ENCODE measurements at regions not wholly inside any gene's neighbourhood (a gene's known extent, or its start where the extent isn't known, plus 50 kb on each side); places are given as distances from the start of the nearest gene placed in this dataset.

DNA sequence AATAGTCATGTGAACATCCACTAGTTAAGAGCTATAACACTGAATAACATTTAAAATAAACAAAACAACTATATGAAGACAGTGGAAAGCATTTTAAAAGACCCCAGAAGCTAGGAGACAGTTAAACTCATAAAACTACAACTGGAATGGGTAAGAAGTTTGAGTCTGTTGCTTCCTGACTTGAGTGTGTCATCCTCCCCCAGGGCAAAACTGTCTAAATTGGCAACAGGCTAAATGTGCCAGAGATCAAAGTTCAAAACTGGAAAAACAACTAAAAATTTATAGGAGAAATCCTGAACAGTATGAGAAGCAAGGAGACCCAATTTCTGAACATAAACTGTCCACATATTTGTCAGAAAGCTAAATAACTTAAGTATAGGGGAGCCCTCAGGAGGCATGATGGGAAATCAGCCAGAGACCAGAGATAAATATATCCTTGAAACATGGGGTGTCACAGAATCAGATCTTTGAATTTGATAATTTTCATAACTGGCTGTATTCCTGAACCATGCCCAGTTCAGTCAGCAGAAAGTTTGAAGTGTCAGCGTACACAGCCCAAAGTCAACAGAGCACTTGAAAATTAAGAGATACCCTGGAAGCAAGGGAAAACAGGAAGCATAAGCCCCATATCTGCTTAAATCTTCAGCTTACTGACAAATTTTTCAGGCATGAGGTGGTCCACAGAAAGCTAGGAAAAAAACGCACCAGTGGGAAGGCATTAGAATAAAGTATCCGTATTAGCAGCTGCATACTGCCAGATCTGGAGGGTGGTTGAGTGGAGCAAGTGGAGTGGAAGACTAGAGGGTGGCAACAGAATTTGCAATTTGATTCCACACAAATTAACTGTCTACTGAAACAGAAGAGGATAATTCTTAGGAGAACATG is 516.1 kb upstream of the MAN1A1 start:
- Histone ChIP-seq H3K4me1 (ENCODE audit: control insufficient read depth, extremely low read depth, insufficient read depth, low read length) (no peaks in the 10 kb centered on the region), H3K4me3 (replicated peaks in 1 of 4; ENCODE audit: control extremely low read depth in 1 of 4, insufficient read depth in 1 of 4, low read depth in 3 of 4, low read length in 4 of 4) (no peak overlapping the region), H2AFZ (ENCODE audit: low read length) (no peak overlapping the region), H3K9me3 (ENCODE audit: control insufficient read depth, insufficient read depth, low read depth, low read length) (no peaks in the 10 kb centered on the region), H3K27ac (ENCODE audit: insufficient read depth, low read length) (no peak overlapping the region), H3K27me3 (ENCODE audit: control insufficient read depth, insufficient read depth, low read length) (no peaks in the 10 kb centered on the region), H3K9ac (ENCODE audit: insufficient read depth, low read length) (no peak overlapping the region), H3K36me3 (ENCODE audit: control insufficient read depth, insufficient read depth, low read length) (no peaks in the 10 kb centered on the region), H4K20me1 (ENCODE audit: control insufficient read depth, extremely low read depth, insufficient read depth, low read length) (no peaks in the 10 kb centered on the region), H3K4me2 (ENCODE audit: extremely low read depth, insufficient read depth, low read length) (no peak overlapping the region), H3K79me2 (ENCODE audit: control insufficient read depth, insufficient read depth, low read length) (no peaks in the 10 kb centered on the region)
- TF ChIP-seq, protein P1, sequence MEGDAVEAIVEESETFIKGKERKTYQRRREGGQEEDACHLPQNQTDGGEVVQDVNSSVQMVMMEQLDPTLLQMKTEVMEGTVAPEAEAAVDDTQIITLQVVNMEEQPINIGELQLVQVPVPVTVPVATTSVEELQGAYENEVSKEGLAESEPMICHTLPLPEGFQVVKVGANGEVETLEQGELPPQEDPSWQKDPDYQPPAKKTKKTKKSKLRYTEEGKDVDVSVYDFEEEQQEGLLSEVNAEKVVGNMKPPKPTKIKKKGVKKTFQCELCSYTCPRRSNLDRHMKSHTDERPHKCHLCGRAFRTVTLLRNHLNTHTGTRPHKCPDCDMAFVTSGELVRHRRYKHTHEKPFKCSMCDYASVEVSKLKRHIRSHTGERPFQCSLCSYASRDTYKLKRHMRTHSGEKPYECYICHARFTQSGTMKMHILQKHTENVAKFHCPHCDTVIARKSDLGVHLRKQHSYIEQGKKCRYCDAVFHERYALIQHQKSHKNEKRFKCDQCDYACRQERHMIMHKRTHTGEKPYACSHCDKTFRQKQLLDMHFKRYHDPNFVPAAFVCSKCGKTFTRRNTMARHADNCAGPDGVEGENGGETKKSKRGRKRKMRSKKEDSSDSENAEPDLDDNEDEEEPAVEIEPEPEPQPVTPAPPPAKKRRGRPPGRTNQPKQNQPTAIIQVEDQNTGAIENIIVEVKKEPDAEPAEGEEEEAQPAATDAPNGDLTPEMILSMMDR (conservative IDR thresholded peaks at IDR 0.05 in 1 of 2, IDR thresholded peaks at IDR 0.05 in 1 of 2; ENCODE audit: low read depth in 1 of 2, low read length in 2 of 2) = no peak
- no peak for TF ChIP-seq EZH2 (IDR thresholded peaks at IDR 0.05; ENCODE audit: low read length, missing control alignments)
- no peak for DNase-seq (ENCODE audit: low read depth in 2 of 2)

GRCh38 chr6:119862719-119863118 is 513.2 kb upstream of the MAN1A1 start:
- Histone ChIP-seq H2AFZ (ENCODE audit: low read length) (no peak overlapping the region), H3K4me2 (ENCODE audit: extremely low read depth, insufficient read depth, low read length) (no peak overlapping the region), H3K27me3 (ENCODE audit: control insufficient read depth, insufficient read depth, low read length) (no peaks in the 10 kb centered on the region), H3K36me3 (ENCODE audit: control insufficient read depth, insufficient read depth, low read length) (no peaks in the 10 kb centered on the region), H3K79me2 (ENCODE audit: control insufficient read depth, insufficient read depth, low read length) (no peaks in the 10 kb centered on the region), H3K4me1 (ENCODE audit: control insufficient read depth, extremely low read depth, insufficient read depth, low read length) (no peaks in the 10 kb centered on the region), H4K20me1 (ENCODE audit: control insufficient read depth, extremely low read depth, insufficient read depth, low read length) (no peaks in the 10 kb centered on the region), H3K9ac (ENCODE audit: insufficient read depth, low read length) (no peak overlapping the region), H3K9me3 (ENCODE audit: control insufficient read depth, insufficient read depth, low read depth, low read length) (no peaks in the 10 kb centered on the region), H3K27ac (ENCODE audit: insufficient read depth, low read length) (no peak overlapping the region), H3K4me3 (replicated peaks in 1 of 4; ENCODE audit: control extremely low read depth in 1 of 4, insufficient read depth in 1 of 4, low read depth in 3 of 4, low read length in 4 of 4) (no peak overlapping the region)
- DNase-seq (ENCODE audit: low read depth in 2 of 2) = no peak
- TF ChIP-seq, protein P1 (conservative IDR thresholded peaks at IDR 0.05 in 1 of 2, IDR thresholded peaks at IDR 0.05 in 1 of 2; ENCODE audit: low read depth in 1 of 2, low read length in 2 of 2) = no peak
- no peak for TF ChIP-seq EZH2 (IDR thresholded peaks at IDR 0.05; ENCODE audit: low read length, missing control alignments)

- no peaks in the 10 kb centered on the region for H3K4me1 ChIP-seq (ENCODE audit: control insufficient read depth, extremely low read depth, insufficient read depth, low read length)
- H3K36me3 ChIP-seq (ENCODE audit: control insufficient read depth, insufficient read depth, low read length) = no peaks in the 10 kb centered on the region
- H3K9ac ChIP-seq (ENCODE audit: insufficient read depth, low read length) = no peak overlapping the region
- no peaks in the 10 kb centered on the region for H4K20me1 ChIP-seq (ENCODE audit: control insufficient read depth, extremely low read depth, insufficient read depth, low read length)
- TF ChIP-seq, protein P1 (conservative IDR thresholded peaks at IDR 0.05 in 1 of 2, IDR thresholded peaks at IDR 0.05 in 1 of 2; ENCODE audit: low read depth in 1 of 2, low read length in 2 of 2) = no peak
- TF ChIP-seq EZH2 (IDR thresholded peaks at IDR 0.05; ENCODE audit: low read length, missing control alignments) = no peak
- no peak overlapping the region for H3K4me3 ChIP-seq (replicated peaks in 1 of 4; ENCODE audit: control extremely low read depth in 1 of 4, insufficient read depth in 1 of 4, low read depth in 3 of 4, low read length in 4 of 4)
- H2AFZ ChIP-seq (ENCODE audit: low read length) = no peak overlapping the region
- H3K79me2 ChIP-seq (ENCODE audit: control insufficient read depth, insufficient read depth, low read length) = no peaks in the 10 kb centered on the region
- H3K27ac ChIP-seq (ENCODE audit: insufficient read depth, low read length) = no peak overlapping the region
- H3K9me3 ChIP-seq (ENCODE audit: control insufficient read depth, insufficient read depth, low read depth, low read length) = no peaks in the 10 kb centered on the region
- peak; percentile 18 to 29 for DNase-seq (ENCODE audit: low read depth in 2 of 2)
- no peak overlapping the region for H3K4me2 ChIP-seq (ENCODE audit: extremely low read depth, insufficient read depth, low read length)
- H3K27me3 ChIP-seq (ENCODE audit: control insufficient read depth, insufficient read depth, low read length) = no peaks in the 10 kb centered on the region
These were observed 509.3 kb upstream of the MAN1A1 start for GRCh38 chr6:119858901-119859300.
